ENCODE measurements at regions not wholly inside any gene's neighbourhood (a gene's known extent, or its start where the extent isn't known, plus 50 kb on each side); places are given as distances from the start of the nearest gene placed in this dataset.
"Not testable (repeated sequence)": the region's sequence is repeated elsewhere in the genome, so short reads cannot be mapped to it uniquely, and the experiment has no call there.

DNA sequence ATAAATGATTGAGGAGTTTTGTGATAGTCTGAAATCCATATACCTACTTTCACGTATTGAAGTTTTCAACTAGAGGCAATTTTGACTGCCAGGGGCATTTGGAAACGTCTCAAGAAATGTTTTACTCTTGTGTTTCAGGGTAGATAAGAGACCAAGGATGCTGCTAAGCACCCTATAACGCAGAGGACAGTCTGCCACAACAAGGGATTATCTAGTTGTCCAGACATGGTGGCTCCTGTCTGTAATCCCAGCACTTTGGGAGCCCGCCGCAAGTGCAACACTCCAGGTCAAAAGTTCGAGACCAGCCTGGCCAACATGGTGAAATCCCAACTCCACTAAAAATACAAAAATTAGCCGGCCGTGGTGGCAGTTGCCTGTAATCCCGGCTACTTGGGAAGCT, 133.7 kb upstream of the CCNG1 start:
- Mint-ChIP-seq H3K27ac (no peak overlapping the region), H3K9me3 (no peaks in the 10 kb centered on the region)

DNA sequence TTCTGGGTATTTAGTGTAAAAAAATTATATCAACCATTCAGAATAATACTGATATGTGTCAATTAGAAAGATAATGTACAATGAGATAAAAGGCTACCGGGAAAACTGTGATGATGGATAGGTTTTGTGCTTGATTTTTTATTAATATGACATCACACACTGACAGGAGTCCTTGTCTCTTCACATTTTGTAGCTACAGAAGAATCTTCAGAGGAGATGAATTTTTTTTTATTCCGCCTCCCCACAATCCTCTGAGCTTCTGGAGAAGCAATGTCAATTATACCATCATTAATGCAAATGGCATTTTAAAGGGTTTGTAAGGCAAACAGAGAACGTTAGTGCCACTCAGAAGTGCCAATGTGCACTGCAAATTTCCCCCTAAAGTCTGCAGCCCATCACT, 131.7 kb upstream of the CCNG1 start:
- no peak for DNase-seq (ENCODE audit: low spot score in 2 of 2, unreplicated experiment in 2 of 2)
- TF ChIP-seq CTCF (IDR thresholded peaks at IDR 0.05; ENCODE audit: unreplicated experiment), result no peak
- no peak overlapping the region for H3K27ac Mint-ChIP-seq
- H3K27me3 Mint-ChIP-seq (ENCODE audit: low read depth), result no peaks in the 10 kb centered on the region
- H3K4me1 Mint-ChIP-seq, result no peaks in the 10 kb centered on the region
- no peak overlapping the region for H3K4me3 Mint-ChIP-seq
- H3K36me3 Mint-ChIP-seq, result no peaks in the 10 kb centered on the region
- no peaks in the 10 kb centered on the region for H3K9me3 Mint-ChIP-seq

More for the DNA sequence above, 133.7 kb upstream of the CCNG1 start:
- H3K27me3 Mint-ChIP-seq (ENCODE audit: low read depth), result no peaks in the 10 kb centered on the region
- no peak for TF ChIP-seq CTCF (IDR thresholded peaks at IDR 0.05; ENCODE audit: unreplicated experiment)
- H3K36me3 Mint-ChIP-seq, result no peaks in the 10 kb centered on the region
- no peak overlapping the region for H3K4me3 Mint-ChIP-seq
- no peaks in the 10 kb centered on the region for H3K4me1 Mint-ChIP-seq
- no peak for DNase-seq (ENCODE audit: low spot score in 2 of 2, unreplicated experiment in 2 of 2)

GRCh38 chr5:163306421-163306820, 131.0 kb upstream of the CCNG1 start:
- no peaks in the 10 kb centered on the region for H3K27me3 Mint-ChIP-seq (ENCODE audit: low read depth)
- no peaks in the 10 kb centered on the region for H3K9me3 Mint-ChIP-seq
- H3K4me1 Mint-ChIP-seq, result no peaks in the 10 kb centered on the region
- TF ChIP-seq CTCF (IDR thresholded peaks at IDR 0.05; ENCODE audit: unreplicated experiment), result no peak
- no peak overlapping the region for H3K27ac Mint-ChIP-seq
- DNase-seq (ENCODE audit: low spot score in 2 of 2, unreplicated experiment in 2 of 2), result no peak
- H3K4me3 Mint-ChIP-seq, result no peak overlapping the region
- H3K36me3 Mint-ChIP-seq, result no peaks in the 10 kb centered on the region

DNA sequence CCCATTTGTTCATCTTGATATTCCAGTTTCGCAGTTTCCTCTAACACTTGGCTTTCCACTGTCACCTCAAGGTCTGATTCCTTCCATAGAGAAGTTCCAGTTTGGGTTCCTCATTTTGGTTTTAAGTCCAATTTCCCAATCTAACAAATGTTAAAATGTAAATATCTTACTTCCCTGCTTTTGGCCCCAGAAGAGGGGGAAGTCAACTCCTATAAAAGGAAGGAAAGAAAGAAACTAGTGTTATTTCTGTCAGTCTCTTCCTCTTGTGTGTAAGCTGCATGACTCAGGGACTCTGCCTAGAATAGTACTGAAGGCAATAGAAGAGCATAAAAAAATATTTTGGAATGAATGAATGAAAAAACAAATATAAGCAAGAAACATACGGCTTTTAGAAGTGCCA, 127.5 kb upstream of the CCNG1 start:
- no peaks in the 10 kb centered on the region for H3K4me1 Mint-ChIP-seq
- no peak for TF ChIP-seq CTCF (IDR thresholded peaks at IDR 0.05; ENCODE audit: unreplicated experiment)
- peaks cover 28% of the 10 kb centered on the region for H3K9me3 Mint-ChIP-seq
- H3K36me3 Mint-ChIP-seq, result peaks cover 7% of the 10 kb centered on the region
- no peaks in the 10 kb centered on the region for H3K27me3 Mint-ChIP-seq (ENCODE audit: low read depth)
- DNase-seq (ENCODE audit: low spot score in 2 of 2, unreplicated experiment in 2 of 2), result no peak
- H3K4me3 Mint-ChIP-seq, result no peak overlapping the region
- no peak overlapping the region for H3K27ac Mint-ChIP-seq

DNA sequence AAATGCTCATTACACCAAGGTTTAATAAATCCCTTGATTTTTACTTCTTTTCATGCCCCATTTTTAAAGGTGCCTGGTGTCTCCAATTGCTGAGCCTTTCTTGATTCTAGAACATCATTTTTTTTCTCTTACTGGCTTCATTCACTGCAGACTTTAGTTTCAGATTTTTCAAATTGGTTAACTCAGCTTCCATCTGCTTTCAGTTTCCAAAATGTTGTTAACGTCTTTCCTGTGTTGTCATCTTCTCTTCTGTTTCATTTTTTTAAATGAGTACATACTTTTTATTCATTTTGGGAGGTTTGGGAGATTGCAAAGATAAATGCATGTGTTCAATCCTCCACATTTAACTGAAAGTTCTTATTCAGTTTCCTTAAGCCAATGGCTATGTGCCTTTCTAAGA, 126.4 kb upstream of the CCNG1 start:
- no peaks in the 10 kb centered on the region for H3K27me3 Mint-ChIP-seq (ENCODE audit: low read depth)
- no peak overlapping the region for H3K27ac Mint-ChIP-seq
- H3K36me3 Mint-ChIP-seq, result peaks cover 7% of the 10 kb centered on the region
- no peak overlapping the region for H3K4me3 Mint-ChIP-seq
- no peak for DNase-seq (ENCODE audit: low spot score in 2 of 2, unreplicated experiment in 2 of 2)
- H3K4me1 Mint-ChIP-seq, result no peaks in the 10 kb centered on the region
- no peak for TF ChIP-seq CTCF (IDR thresholded peaks at IDR 0.05; ENCODE audit: unreplicated experiment)
- H3K9me3 Mint-ChIP-seq, result peaks cover 33% of the 10 kb centered on the region

DNA sequence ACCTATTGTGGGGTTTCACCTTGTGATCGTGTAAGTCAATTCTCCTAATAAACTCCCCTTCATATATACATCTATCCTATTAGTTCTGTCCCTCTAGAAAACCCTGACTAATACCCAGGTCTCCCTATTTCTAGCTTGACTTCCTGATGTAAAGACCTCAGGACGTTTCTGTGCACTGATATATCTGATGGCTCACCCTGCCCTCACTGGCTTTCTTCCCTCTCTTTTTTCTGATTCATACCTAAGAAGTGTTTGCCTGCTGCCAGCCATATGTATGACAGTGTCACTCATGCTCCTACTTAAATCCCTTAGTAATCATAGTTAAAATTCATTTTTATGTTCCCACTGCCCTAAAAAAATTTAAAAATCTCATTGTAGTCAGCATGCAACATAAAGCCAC, 124.8 kb upstream of the CCNG1 start:
- Mint-ChIP-seq H3K4me1 (no peaks in the 10 kb centered on the region), H3K4me3 (no peak overlapping the region), H3K27ac (no peak overlapping the region), H3K36me3 (peaks cover 7% of the 10 kb centered on the region), H3K9me3 (peaks cover 33% of the 10 kb centered on the region), H3K27me3 (ENCODE audit: low read depth) (no peaks in the 10 kb centered on the region)
- TF ChIP-seq CTCF (IDR thresholded peaks at IDR 0.05; ENCODE audit: unreplicated experiment), result no peak
- DNase-seq (ENCODE audit: low spot score in 2 of 2, unreplicated experiment in 2 of 2), result no peak

GRCh38 chr5:163313049-163313448, 124.3 kb upstream of the CCNG1 start:
- H3K4me3 Mint-ChIP-seq; DNase-seq (ENCODE audit: low spot score in 2 of 2, unreplicated experiment in 2 of 2); H3K36me3 Mint-ChIP-seq; H3K4me1 Mint-ChIP-seq; H3K27me3 Mint-ChIP-seq (ENCODE audit: low read depth); H3K27ac Mint-ChIP-seq: not testable (repeated sequence)
- H3K9me3 Mint-ChIP-seq, result peaks cover 33% of the 10 kb centered on the region

DNA sequence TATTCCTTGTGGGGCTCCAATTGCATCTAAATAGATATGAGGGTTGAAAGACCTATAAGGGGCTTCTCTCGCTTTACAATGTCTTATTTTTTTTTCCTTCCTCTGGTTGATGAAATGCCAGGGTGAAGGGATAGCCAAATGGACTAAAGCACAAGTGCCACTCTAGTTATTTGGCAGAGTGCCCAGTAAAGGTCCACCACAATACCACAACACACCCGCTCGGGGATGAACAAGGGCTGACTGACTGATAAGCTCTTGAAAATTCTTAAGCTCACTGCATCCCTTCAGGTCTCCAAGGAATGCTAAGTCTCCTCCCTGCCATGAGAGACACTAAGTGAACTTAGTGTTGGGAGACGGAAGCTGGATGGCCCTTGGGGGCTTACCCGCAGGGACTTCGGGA, 121.0 kb upstream of the CCNG1 start:
- H3K4me1 Mint-ChIP-seq; H3K27me3 Mint-ChIP-seq (ENCODE audit: low read depth); H3K36me3 Mint-ChIP-seq; H3K27ac Mint-ChIP-seq; DNase-seq (ENCODE audit: low spot score in 2 of 2, unreplicated experiment in 2 of 2); H3K4me3 Mint-ChIP-seq: not testable (repeated sequence)
- H3K9me3 Mint-ChIP-seq, result peaks cover 33% of the 10 kb centered on the region
